ENCODE measurements at regions not wholly inside any gene's neighbourhood (a gene's known extent, or its start where the extent isn't known, plus 50 kb on each side); places are given as distances from the start of the nearest gene placed in this dataset.

DNA sequence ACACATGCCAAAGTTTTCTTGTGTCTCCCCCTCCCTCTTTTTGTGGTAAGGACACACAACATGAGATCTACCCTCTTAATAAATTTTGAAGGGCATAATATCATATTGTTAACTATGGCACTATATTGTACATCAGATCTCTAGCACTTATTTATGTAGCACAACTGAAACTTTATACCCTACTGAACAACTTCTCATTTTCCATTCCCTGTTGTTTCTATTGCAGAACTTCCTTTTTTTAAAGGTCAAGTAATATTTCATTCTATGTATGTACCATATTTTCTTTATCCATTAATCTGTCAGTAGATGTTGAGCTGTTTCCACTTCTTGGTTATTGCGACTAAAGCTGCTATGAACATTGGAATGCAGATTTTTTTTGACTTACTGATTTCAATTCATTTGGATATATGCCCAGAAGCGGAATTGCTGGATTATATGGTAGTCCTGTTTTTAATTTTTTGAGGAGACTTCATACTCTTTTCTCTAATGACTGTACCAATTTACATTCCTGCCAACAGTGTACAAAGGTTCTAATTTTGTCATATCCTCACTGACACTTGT is 305.3 kb downstream of the PRR16 start (continued):
- TF ChIP-seq, protein P1, sequence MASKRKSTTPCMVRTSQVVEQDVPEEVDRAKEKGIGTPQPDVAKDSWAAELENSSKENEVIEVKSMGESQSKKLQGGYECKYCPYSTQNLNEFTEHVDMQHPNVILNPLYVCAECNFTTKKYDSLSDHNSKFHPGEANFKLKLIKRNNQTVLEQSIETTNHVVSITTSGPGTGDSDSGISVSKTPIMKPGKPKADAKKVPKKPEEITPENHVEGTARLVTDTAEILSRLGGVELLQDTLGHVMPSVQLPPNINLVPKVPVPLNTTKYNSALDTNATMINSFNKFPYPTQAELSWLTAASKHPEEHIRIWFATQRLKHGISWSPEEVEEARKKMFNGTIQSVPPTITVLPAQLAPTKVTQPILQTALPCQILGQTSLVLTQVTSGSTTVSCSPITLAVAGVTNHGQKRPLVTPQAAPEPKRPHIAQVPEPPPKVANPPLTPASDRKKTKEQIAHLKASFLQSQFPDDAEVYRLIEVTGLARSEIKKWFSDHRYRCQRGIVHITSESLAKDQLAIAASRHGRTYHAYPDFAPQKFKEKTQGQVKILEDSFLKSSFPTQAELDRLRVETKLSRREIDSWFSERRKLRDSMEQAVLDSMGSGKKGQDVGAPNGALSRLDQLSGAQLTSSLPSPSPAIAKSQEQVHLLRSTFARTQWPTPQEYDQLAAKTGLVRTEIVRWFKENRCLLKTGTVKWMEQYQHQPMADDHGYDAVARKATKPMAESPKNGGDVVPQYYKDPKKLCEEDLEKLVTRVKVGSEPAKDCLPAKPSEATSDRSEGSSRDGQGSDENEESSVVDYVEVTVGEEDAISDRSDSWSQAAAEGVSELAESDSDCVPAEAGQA (IDR thresholded peaks at IDR 0.05; ENCODE audit: low read depth) = no peak
- TF ChIP-seq, protein P1 (CRISPR knock-in tag; IDR thresholded peaks at IDR 0.05; ENCODE audit: borderline replicate concordance) = no peak
- TF ChIP-seq, protein P2, sequence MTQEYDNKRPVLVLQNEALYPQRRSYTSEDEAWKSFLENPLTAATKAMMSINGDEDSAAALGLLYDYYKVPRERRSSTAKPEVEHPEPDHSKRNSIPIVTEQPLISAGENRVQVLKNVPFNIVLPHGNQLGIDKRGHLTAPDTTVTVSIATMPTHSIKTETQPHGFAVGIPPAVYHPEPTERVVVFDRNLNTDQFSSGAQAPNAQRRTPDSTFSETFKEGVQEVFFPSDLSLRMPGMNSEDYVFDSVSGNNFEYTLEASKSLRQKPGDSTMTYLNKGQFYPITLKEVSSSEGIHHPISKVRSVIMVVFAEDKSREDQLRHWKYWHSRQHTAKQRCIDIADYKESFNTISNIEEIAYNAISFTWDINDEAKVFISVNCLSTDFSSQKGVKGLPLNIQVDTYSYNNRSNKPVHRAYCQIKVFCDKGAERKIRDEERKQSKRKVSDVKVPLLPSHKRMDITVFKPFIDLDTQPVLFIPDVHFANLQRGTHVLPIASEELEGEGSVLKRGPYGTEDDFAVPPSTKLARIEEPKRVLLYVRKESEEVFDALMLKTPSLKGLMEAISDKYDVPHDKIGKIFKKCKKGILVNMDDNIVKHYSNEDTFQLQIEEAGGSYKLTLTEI (CRISPR knock-in tag; conservative IDR thresholded peaks at IDR 0.05) = no peak

DNA sequence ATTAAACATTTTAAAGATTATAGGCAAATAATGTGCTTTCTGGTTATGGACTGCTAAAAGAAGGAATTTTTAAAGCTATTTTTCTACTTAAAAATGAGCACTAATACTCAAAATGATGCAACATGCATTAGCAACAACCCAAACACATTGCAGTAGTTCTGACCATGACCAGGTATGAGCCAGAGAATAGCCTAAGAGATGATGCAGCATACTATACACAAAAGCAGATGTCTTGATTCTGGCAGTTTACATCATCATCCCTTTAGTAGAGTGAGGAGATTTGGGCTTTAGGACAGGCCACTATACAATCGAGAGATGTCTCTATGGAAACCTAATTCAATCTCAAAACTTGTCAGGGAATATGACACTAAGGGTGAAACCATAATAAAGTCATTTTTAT is 307.1 kb downstream of the PRR16 start:
- in situ Hi-C loops (cut with HindIII; ENCODE audit: extremely low pct_ligation_motif_present, low pct_unique_long_range_greater_than_20kb) = no loop called here
- intact Hi-C loops (cut with micrococcal nuclease; ENCODE audit: unreplicated experiment) = no loop called here
- CTCF ChIA-PET (ENCODE audit: low intra/inter-chr PET ratio, low total read pairs) = no interaction called here
- DNase-seq (ENCODE audit: low spot score) = no peak
- no peak overlapping the region for H2AFZ ChIP-seq (ENCODE audit: low read length)
- FAIRE-seq = no peak
- H3K4me1 ChIP-seq (ENCODE audit: insufficient read depth, low read length) = no peaks in the 10 kb centered on the region
- no peak for TF ChIP-seq STAT5B (CRISPR knock-in tag; IDR thresholded peaks at IDR 0.05)
- POLR2A ChIA-PET = no interaction called here
- H3K9me3 ChIP-seq (ENCODE audit: low read length) = no peaks in the 10 kb centered on the region
- no peaks in the 10 kb centered on the region for H4K20me1 ChIP-seq (ENCODE audit: insufficient read depth, low read length)
- H3K27me3 ChIP-seq (ENCODE audit: control insufficient read depth in 1 of 2, insufficient read depth in 2 of 2, low read length in 2 of 2) = no peaks in the 10 kb centered on the region; a peak in 1 of 5 replicates
- BruUV-seq (replicated peaks) = no TSS peak
- H3K4me2 ChIP-seq (ENCODE audit: low read depth, low read length) = no peak overlapping the region
- 0% methylated on average over 1 of the region's 1 CpG for WGBS (ENCODE audit: low lambda C conversion rate)
- no peak overlapping the region for H3K4me3 ChIP-seq (replicated peaks in 1 of 3; ENCODE audit: insufficient read depth in 1 of 3, low read depth in 2 of 3, low read length in 3 of 3)
- H3K79me2 ChIP-seq (ENCODE audit: insufficient read depth, low read length) = no peaks in the 10 kb centered on the region
- H3K9ac ChIP-seq (ENCODE audit: insufficient read depth, low read depth, low read length) = no peak overlapping the region
- H3K36me3 ChIP-seq (replicated peaks in 1 of 2; ENCODE audit: control insufficient read depth in 1 of 2, insufficient read depth in 2 of 2, low read length in 2 of 2) = no peaks in the 10 kb centered on the region
- ATAC-seq = no peak
- no peak overlapping the region for H3K27ac ChIP-seq (ENCODE audit: extremely low read length, insufficient read depth, low read length)
